K562 (cell line): ENCODE measurements at regions not wholly inside any gene's neighbourhood (a gene's known extent, or its start where the extent isn't known, plus 50 kb on each side); places are given as distances from the start of the nearest gene placed in this dataset.
A peak's percentile ranks its signal among the peaks of the same experiment; 100 is the strongest.

ENCODE experiments used
- ATAC-seq: fragments of 200-7000 bp; cut with Tn5 transposase; 3 replicates; pipeline ENCODE4 v1.9.1; 2020; ENCODE audit warnings: moderate library complexity
- BruUV-seq: library from RNA; stranded (reverse); fragments of 400-500 nt; replicated peaks from 2 replicates; lab custom pipeline; 2021; lab: Mats Ljungman, UMichigan
- CTCF ChIA-PET: fragments of 300-600 bp; formaldehyde crosslinking; extraction: SDS; loops from one replicate; lab custom pipeline; 2021; ENCODE audit warnings: low intra/inter-chr PET ratio; lab: Yijun Ruan, JAX
- POLR2A ChIA-PET: fragments of 300-600, 350-650 bp; sonication (Branson Sonifier 250); formaldehyde crosslinking; extraction: SDS; loops from one replicate; lab custom pipeline; 2021; ENCODE audit warnings: antibody characterized with exemption, inconsistent platforms; lab: Yijun Ruan, JAX
- DNase-seq, 4 experiments: peaks; one replicate each; pipeline versions ENCODE4 v3.0.0 to v3.0.0-alpha.2; 2011 to 2018; ENCODE audit warnings: low spot score in 3 of 4, mixed read lengths in 3 of 4; ENCODE audit errors: extremely low read depth in 1 of 4
- FAIRE-seq: peaks from 2 replicates; lab custom pipeline; 2011; peaks lifted over from hg19 to GRCh38; lab: Jason Lieb, UNC
- H2AFZ ChIP-seq: 2 replicates; pipeline ENCODE4 v1.6.0; 2011; ENCODE audit warnings: low read depth, low read length, control low read depth, inconsistent platforms
- H3K27ac ChIP-seq: fragments of 200-600 bp; 3 replicates; pipeline ENCODE4 v1.8.0; 2011; ENCODE audit warnings: low read depth, mild to moderate bottlenecking, control low read depth, inconsistent platforms, low read length, moderate library complexity, mixed read lengths; ENCODE audit errors: extremely low read depth
- H3K27me3 ChIP-seq, 2 experiments: fragments of 300-600 bp in 1 of 2; 2 replicates in 1 of 2; 3 replicates in 1 of 2; pipeline versions ENCODE4 v1.6.0 to v1.8.0; 2011; ENCODE audit warnings: inconsistent platforms in 2 of 2, low read length in 2 of 2, mild to moderate bottlenecking in 1 of 2, mixed read lengths in 1 of 2, moderate library complexity in 1 of 2; ENCODE audit not compliant: control insufficient read depth in 2 of 2, insufficient read depth in 2 of 2
- H3K36me3 ChIP-seq: fragments of 300-600 bp; 3 replicates; pipeline ENCODE4 v1.8.0; 2011; ENCODE audit warnings: mild to moderate bottlenecking, low read length, inconsistent platforms; ENCODE audit not compliant: control insufficient read depth, insufficient read depth
- H3K4me1 ChIP-seq, 2 experiments: fragments of 200-600 bp in 1 of 2; replicated peaks in 1 of 2; 2 replicates in 1 of 2; 3 replicates in 1 of 2; pipeline versions ENCODE4 v1.5.1 to v1.8.0; 2011; ENCODE audit warnings: inconsistent platforms in 2 of 2, low read length in 2 of 2, mild to moderate bottlenecking in 1 of 2, mixed read lengths in 1 of 2, moderate library complexity in 1 of 2; ENCODE audit not compliant: control insufficient read depth in 2 of 2, insufficient read depth in 2 of 2
- H3K4me2 ChIP-seq: 2 replicates; pipeline ENCODE4 v1.6.1; 2011; ENCODE audit warnings: low read length, control low read depth, inconsistent platforms, mixed read lengths; ENCODE audit not compliant: insufficient read depth
- H3K4me3 ChIP-seq: fragments of 200-600 bp; sonication (generic), shearing (Covaris generic); 2 replicates; pipeline ENCODE4 v1.5.1; 2016; ENCODE audit warnings: control low read depth, inconsistent platforms
- H3K79me2 ChIP-seq: fragments of 200-600 bp; 3 replicates; pipeline ENCODE4 v1.8.0; 2011; ENCODE audit warnings: low read length, inconsistent platforms; ENCODE audit not compliant: control insufficient read depth, insufficient read depth
- H3K9ac ChIP-seq, 2 experiments: 2 replicates each; pipeline versions ENCODE4 v1.6.0 to v1.6.1; 2011; ENCODE audit warnings: low read depth in 2 of 2, low read length in 2 of 2, control low read depth in 1 of 2, inconsistent platforms in 1 of 2, mild to moderate bottlenecking in 1 of 2, mixed read lengths in 1 of 2; ENCODE audit not compliant: insufficient read depth in 1 of 2
- H3K9me1 ChIP-seq: one replicate; pipeline ENCODE4 v1.6.0; 2011; ENCODE audit warnings: inconsistent platforms, mild to moderate bottlenecking, low read length, moderate library complexity; ENCODE audit not compliant: control insufficient read depth, insufficient read depth
- H3K9me3 ChIP-seq: replicated peaks from 2 replicates; pipeline ENCODE4 v1.5.1; 2011; ENCODE audit warnings: low read depth, low read length, inconsistent platforms; ENCODE audit not compliant: control insufficient read depth, insufficient read depth
- H4K20me1 ChIP-seq: replicated peaks from 2 replicates; pipeline ENCODE4 v1.6.1; 2011; ENCODE audit warnings: low read length, inconsistent platforms, mixed read lengths; ENCODE audit not compliant: control insufficient read depth, insufficient read depth
- ASH1L ChIP-seq: fragments of 450-650 bp; IDR thresholded peaks from 2 replicates; pipeline ENCODE4 v1.6.1; 2018; ENCODE audit warnings: borderline replicate concordance, mild to moderate bottlenecking, low read depth; ENCODE audit not compliant: partially characterized antibody
- NCOA4 ChIP-seq: fragments of 450-650 bp; IDR thresholded peaks from 2 replicates; pipeline ENCODE4 v1.6.1; 2018; ENCODE audit warnings: mild to moderate bottlenecking; ENCODE audit not compliant: partially characterized antibody
- RAD21 ChIP-seq, 2 experiments: fragments of 250-450 bp in 1 of 2; fragments of 450-650 bp in 1 of 2; sonication (Bioruptor Pico) in 1 of 2; formaldehyde crosslinking in 1 of 2; IDR thresholded peaks in 1 of 2; conservative IDR thresholded peaks in 1 of 2; 2 replicates each; pipeline versions ENCODE4 v1.4.0 to v1.8.0; 2020 to 2022; ENCODE audit warnings: mild to moderate bottlenecking in 2 of 2, moderate library complexity in 1 of 2
- WGBS: fragments of 100-300 bp; shearing (Covaris generic); methylation state at CpG from one replicate; pipeline ENCODE4 v1.1.6; 2016; ENCODE audit warnings: low coverage, mixed read lengths; ENCODE audit not compliant: insufficient coverage; ENCODE audit errors: missing lambda C conversion rate; 5-methylcytosine and 5-hydroxymethylcytosine counted together
- in situ Hi-C: fragments of 300-500 bp; cut with MboI; formaldehyde crosslinking; loops from 4 replicates; pipeline ENCODE4 v1.15.0; 2018; ENCODE audit warnings: inconsistent platforms, mixed read lengths
- intact Hi-C: fragments of 100-400 bp; cut with micrococcal nuclease; formaldehyde crosslinking; loops from 2 replicates; pipeline ENCODE4 v1.14.2; 2022
- TF ChIP-seq, protein P1 (sequence below), 3 experiments: IDR thresholded peaks in 2 of 3; conservative IDR thresholded peaks in 1 of 3; 2 replicates each; pipeline ENCODE4 v1.5.1; 2011 to 2012; ENCODE audit warnings: low read length in 3 of 3, mild to moderate bottlenecking in 3 of 3, control low read depth in 2 of 3, improper control_type of control experiment in 1 of 3, inconsistent platforms in 1 of 3, low read depth in 1 of 3, mixed read lengths in 1 of 3, moderate library complexity in 1 of 3; ENCODE audit not compliant: insufficient read depth in 2 of 3

DNA sequence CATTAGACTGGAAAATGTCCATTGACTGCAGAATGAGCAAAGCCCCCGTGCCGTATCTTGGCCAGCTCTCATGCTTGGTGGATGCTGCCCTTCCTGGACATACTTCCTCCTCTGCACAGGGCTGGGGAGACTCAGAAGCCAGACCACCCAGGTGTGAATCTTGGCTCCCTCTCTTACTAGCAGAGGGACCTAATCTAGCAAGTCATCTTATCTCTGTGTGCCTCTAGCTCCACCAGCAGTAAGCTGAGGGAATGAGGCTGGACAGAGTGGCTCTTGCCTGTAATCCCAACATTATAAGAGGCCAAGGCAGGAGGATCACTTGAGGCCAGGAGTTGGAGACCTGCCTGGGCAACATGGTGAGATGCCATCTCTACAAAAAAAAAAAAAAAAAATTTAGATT, 173.8 kb upstream of the GHITM start:
- Histone ChIP-seq H2AFZ (no peak overlapping the region), H3K4me3 (no peak overlapping the region), H3K9ac (no peak overlapping the region), H4K20me1 (no peaks in the 10 kb centered on the region; the same call in 1 of the 2 replicates), H3K4me2 (no peak overlapping the region), H3K9me1 (no peaks in the 10 kb centered on the region), H3K27me3 (no peaks in the 10 kb centered on the region), H3K9me3 (no peaks in the 10 kb centered on the region), H3K36me3 (no peaks in the 10 kb centered on the region), H3K27ac (no peak overlapping the region), H3K4me1 (no peaks in the 10 kb centered on the region), H3K79me2 (no peaks in the 10 kb centered on the region)
- POLR2A ChIA-PET: interaction anchor here (0.9 kb wide), 1 partner anchor 11 kb away, joined by 6 read pairs; no protein-coding TSS in a partner anchor
- in situ Hi-C loops (no loop called here), intact Hi-C loops (no loop called here)
- CTCF ChIA-PET: interaction anchor here (0.6 to 0.7 kb wide), 2 partner anchors 60 to 163 kb away, joined by 3 to 4 read pairs; no protein-coding TSS in a partner anchor
- TF ChIP-seq, protein P1, sequence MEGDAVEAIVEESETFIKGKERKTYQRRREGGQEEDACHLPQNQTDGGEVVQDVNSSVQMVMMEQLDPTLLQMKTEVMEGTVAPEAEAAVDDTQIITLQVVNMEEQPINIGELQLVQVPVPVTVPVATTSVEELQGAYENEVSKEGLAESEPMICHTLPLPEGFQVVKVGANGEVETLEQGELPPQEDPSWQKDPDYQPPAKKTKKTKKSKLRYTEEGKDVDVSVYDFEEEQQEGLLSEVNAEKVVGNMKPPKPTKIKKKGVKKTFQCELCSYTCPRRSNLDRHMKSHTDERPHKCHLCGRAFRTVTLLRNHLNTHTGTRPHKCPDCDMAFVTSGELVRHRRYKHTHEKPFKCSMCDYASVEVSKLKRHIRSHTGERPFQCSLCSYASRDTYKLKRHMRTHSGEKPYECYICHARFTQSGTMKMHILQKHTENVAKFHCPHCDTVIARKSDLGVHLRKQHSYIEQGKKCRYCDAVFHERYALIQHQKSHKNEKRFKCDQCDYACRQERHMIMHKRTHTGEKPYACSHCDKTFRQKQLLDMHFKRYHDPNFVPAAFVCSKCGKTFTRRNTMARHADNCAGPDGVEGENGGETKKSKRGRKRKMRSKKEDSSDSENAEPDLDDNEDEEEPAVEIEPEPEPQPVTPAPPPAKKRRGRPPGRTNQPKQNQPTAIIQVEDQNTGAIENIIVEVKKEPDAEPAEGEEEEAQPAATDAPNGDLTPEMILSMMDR (IDR thresholded peaks at IDR 0.05 in 2 of 3, conservative IDR thresholded peaks at IDR 0.05 in 1 of 3; ENCODE audit: insufficient read depth in 2 of 3, low read depth in 1 of 3, low read length in 3 of 3): 0 out of 6 replicates have a peak, but pooled peaks of 1 of the 3 experiments have one; percentile 9
- TF ChIP-seq NCOA4 (no peak), ASH1L (no peak), RAD21 (CRISPR knock-in tag; conservative IDR thresholded peaks at IDR 0.05 in 1 of 2, IDR thresholded peaks at IDR 0.05 in 1 of 2) (peak in 1 of 2 experiments; percentile 15; a peak in 1 of 4 replicates)
- FAIRE-seq (no peak), DNase-seq (no peak), ATAC-seq (no peak)
- 0% methylated on average over 2 of the region's 2 CpGs for WGBS
- no TSS peak for BruUV-seq
